Heart right ventricle (tissue), 16 donors: ENCODE measurements at regions not wholly inside any gene's neighbourhood (a gene's known extent, or its start where the extent isn't known, plus 50 kb on each side); places are given as distances from the start of the nearest gene placed in this dataset.
"Not testable (repeated sequence)": the region's sequence is repeated elsewhere in the genome, so short reads cannot be mapped to it uniquely, and the experiment has no call there.

Source experiments
- ATAC-seq, 8 donors: fragments of 200-7000 bp; cut with Tn5 transposase; one replicate each; pipeline ENCODE4 v1.9.1; 2020; ENCODE audit warnings: mild to moderate bottlenecking in 8 of 8, moderate library complexity in 8 of 8, moderate number of reproducible peaks in 1 of 8
- DNase-seq, 2 donors: peaks; one replicate each; pipeline ENCODE4 v3.0.0-alpha.2; 2020
- H3K27ac ChIP-seq, 10 donors: fragments of 200-600 bp; sonication (generic) in 2 of 10; one replicate each; pipeline versions ENCODE4 v1.5.0 to v1.8.0; 2020 to 2022; ENCODE audit warnings: mild to moderate bottlenecking in 3 of 10
- H3K27me3 ChIP-seq, 7 donors: fragments of 200-600 bp; one replicate each; pipeline ENCODE4 v1.8.0; 2021 to 2022; ENCODE audit warnings: mild to moderate bottlenecking in 2 of 7
- H3K36me3 ChIP-seq, 9 donors: fragments of 200-600 bp; sonication (generic) in 1 of 9; one replicate each; pipeline versions ENCODE4 v1.5.0 to v1.8.0; 2020 to 2022; ENCODE audit warnings: mild to moderate bottlenecking in 2 of 9
- H3K4me1 ChIP-seq, 9 donors: fragments of 200-600 bp; sonication (generic) in 1 of 9; one replicate each; pipeline versions ENCODE4 v1.5.0 to v1.8.0; 2020 to 2022; ENCODE audit warnings: mild to moderate bottlenecking in 4 of 9
- H3K4me3 ChIP-seq, 10 donors: fragments of 200-600 bp; sonication (generic) in 2 of 10; one replicate each; pipeline versions ENCODE4 v1.5.0 to v1.8.0; 2020 to 2022; ENCODE audit warnings: mild to moderate bottlenecking in 7 of 10, moderate library complexity in 2 of 10
- H3K9me3 ChIP-seq, 11 donors: fragments of 200-600 bp in 10 of 11; sonication (generic) in 2 of 11; one replicate each; pipeline versions ENCODE4 v1.5.0 to v1.8.0; 2013 to 2022; ENCODE audit warnings: mild to moderate bottlenecking in 2 of 11, control low read depth in 1 of 11, moderate library complexity in 1 of 11
- CTCF ChIP-seq, 9 donors: fragments of 200-600 bp; sonication (generic) in 2 of 9; IDR thresholded peaks; one replicate each; pipeline versions ENCODE4 v1.5.0 to v1.8.0; 2021 to 2022; ENCODE audit warnings: antibody characterized with exemption in 9 of 9, mild to moderate bottlenecking in 5 of 9, moderate library complexity in 1 of 9
- WGBS, 2 donors: extraction: QIAGEN DNeasy Blood & Tissue Kit; methylation state at CpG; one replicate each; pipeline ENCODE4 v1.1.7; 2013; ENCODE audit warnings: inconsistent platforms in 1 of 2; 5-methylcytosine and 5-hydroxymethylcytosine counted together
- intact Hi-C, 10 donors: fragments of 100-400 bp; cut with DNase I; formaldehyde crosslinking; loops; one replicate each; pipeline versions ENCODE4 v1.11.1 to v1.14.2; 2022
- donor health status: Arrhythmogenic right ventricular cardiomyopathy.
- donor health status: ischemic (EF 13 %, LVEDD 7.1; RV severe dilation, severe dysfunction).
- donor health status: healthy with polysubstance abuse.
- donor health status: DM: no; HTN: yes; CAD: no.
- donor health status: DM: no; HTN: no; CAD: no.
- donor health status: ischemic (EF 25% LVEDD 6.9; RV normal size, moderate dysfunction).
- donor health status: ischemic (EF 25% LVEDD 5.7; RV mildly dilated, moderate dysfunction).
- donor health status: healthy.
- donor health status: DM: yes; HTN: yes; CAD: no.
- donor health status: Ischemic cardiomyopathy.
- donor health status: ischemic (EF 35%, LVEDD 5.7; RV mildly dilated, moderate dysfunction).
- donor health status: nonischemic (EF 11% LVEDD 7.7; RV severe dilation, severe dysfunction).
- donor health status: DM: yes; HTN: yes; CAD: no.
- donor health status: PGD.
- donor health status: ischemic (EF 29% LVEDD 5.4; RV normal size, mild dysfunction).
- donor health status: nonischemic (EF 23%, LVEDD 6.1; RV moderate dilation, normal function).

GRCh38 chr18:46196627-46197243, 92.5 kb downstream of the HAUS1 start:
- TF ChIP-seq CTCF (IDR thresholded peaks at IDR 0.05) = no peak
- H3K4me3 ChIP-seq = no peak overlapping the region
- no peaks in the 10 kb centered on the region for H3K9me3 ChIP-seq
- no peaks in the 10 kb centered on the region for H3K27me3 ChIP-seq
- peaks cover 0 to 5% (median 0%) of the 10 kb centered on the region in 9 donors for H3K36me3 ChIP-seq
- ATAC-seq = peak in 6 of 8 donors; percentile 29 to 50 (median 42)
- H3K27ac ChIP-seq = peak overlapping the region in 6 of 10 donors; percentile 20 to 64 (median 31)
- 62 to 69% methylated on average over 4 of the region's 4 CpGs for WGBS, 2 donors
- DNase-seq = no peak
- intact Hi-C loops = no loop called here
- peaks cover 0 to 41% (median 19%) of the 10 kb centered on the region in 9 donors for H3K4me1 ChIP-seq

- WGBS, 2 donors = 80 to 86% methylated on average over 8 of the region's 8 CpGs
- ATAC-seq (no peak), DNase-seq (no peak)
- Histone ChIP-seq H3K27ac (no peak overlapping the region), H3K9me3 (no peaks in the 10 kb centered on the region), H3K4me3 (no peak overlapping the region), H3K27me3 (no peaks in the 10 kb centered on the region), H3K4me1 (peaks cover 0 to 45% (median 28%) of the 10 kb centered on the region in 9 donors), H3K36me3 (peaks cover 0 to 5% (median 0%) of the 10 kb centered on the region in 9 donors)
- TF ChIP-seq CTCF (IDR thresholded peaks at IDR 0.05) = no peak
- intact Hi-C loops = no loop called here
Measured at GRCh38 chr18:46199515-46200147, 95.4 kb downstream of the HAUS1 start.

GRCh38 chr18:46200178-46201055, 96.2 kb downstream of the HAUS1 start:
- H3K4me3 ChIP-seq, H3K36me3 ChIP-seq, DNase-seq, H3K27me3 ChIP-seq, H3K27ac ChIP-seq, intact Hi-C loops, ATAC-seq, H3K9me3 ChIP-seq: not testable (repeated sequence)
- 86 to 90% methylated on average over 11 of the region's 11 CpGs for WGBS, 2 donors
- peaks cover 0 to 53% (median 35%) of the 10 kb centered on the region in 9 donors for H3K4me1 ChIP-seq

- intact Hi-C loops = no loop called here
- TF ChIP-seq CTCF (IDR thresholded peaks at IDR 0.05) = no peak
- H3K4me3 ChIP-seq = no peak overlapping the region
- no peaks in the 10 kb centered on the region for H3K27me3 ChIP-seq
- no peaks in the 10 kb centered on the region for H3K9me3 ChIP-seq
- H3K27ac ChIP-seq = no peak overlapping the region
- H3K36me3 ChIP-seq = no peaks in the 10 kb centered on the region
- H3K4me1 ChIP-seq = peaks cover 0 to 66% (median 22%) of the 10 kb centered on the region in 9 donors
- DNase-seq (no peak), ATAC-seq (no peak)
Measured at GRCh38 chr18:46204143-46204542, 100.0 kb downstream of the HAUS1 start.
